ENCODE measurements at regions not wholly inside any gene's neighbourhood (a gene's known extent, or its start where the extent isn't known, plus 50 kb on each side); places are given as distances from the start of the nearest gene placed in this dataset.

GRCh38 chr9:14983599-14983998 is 73.4 kb upstream of the FREM1 start (continued):
- TF ChIP-seq CHD1 (IDR thresholded peaks at IDR 0.05; ENCODE audit: low read length), result no peak

- Histone ChIP-seq H3K4me2 (ENCODE audit: insufficient read depth, low read length) (no peak overlapping the region), H3K9me3 (replicated peaks; ENCODE audit: control insufficient read depth, insufficient read depth, low read depth, low read length) (no peaks in the 10 kb centered on the region), H3K9me1 (ENCODE audit: control insufficient read depth, insufficient read depth, low read length) (no peaks in the 10 kb centered on the region), H3K27ac (ENCODE audit: extremely low read depth, low read depth, low read length) (no peak overlapping the region), H3K27me3 (ENCODE audit: control insufficient read depth in 2 of 2, insufficient read depth in 2 of 2, low read length in 2 of 2) (no peaks in the 10 kb centered on the region), H4K20me1 (replicated peaks; ENCODE audit: control insufficient read depth, insufficient read depth, low read length) (no peaks in the 10 kb centered on the region), H3K4me3 (no peak overlapping the region), H3K36me3 (ENCODE audit: control insufficient read depth, insufficient read depth, low read length) (no peaks in the 10 kb centered on the region), H3K79me2 (ENCODE audit: control insufficient read depth, insufficient read depth, low read length) (no peaks in the 10 kb centered on the region), H3K9ac (ENCODE audit: insufficient read depth in 1 of 2, low read depth in 2 of 2, low read length in 2 of 2) (no peak overlapping the region), H2AFZ (ENCODE audit: low read depth, low read length) (no peak overlapping the region), H3K4me1 (replicated peaks in 1 of 2; ENCODE audit: control insufficient read depth in 2 of 2, insufficient read depth in 2 of 2, low read length in 2 of 2) (no peaks in the 10 kb centered on the region; a peak in 1 of 5 replicates)
- intact Hi-C loops (cut with micrococcal nuclease), result no loop called here
- no peak for DNase-seq (ENCODE audit: extremely low read depth in 1 of 4, low spot score in 3 of 4)
- ChIA-PET POLR2A (interaction anchor here (1.2 kb wide), 1 partner anchor 11 kb away, joined by 3 read pairs; no protein-coding TSS in a partner anchor), CTCF (ENCODE audit: low intra/inter-chr PET ratio) (no interaction called here)
- no peak for ATAC-seq
- no peak for FAIRE-seq
- in situ Hi-C loops (cut with MboI), result no loop called here
- BruUV-seq (replicated peaks), result no TSS peak
- 22% methylated on average over 3 of the region's 3 CpGs for WGBS (ENCODE audit: insufficient coverage, low coverage, missing lambda C conversion rate)
- TF ChIP-seq TRIM25 (IDR thresholded peaks at IDR 0.05; ENCODE audit: borderline replicate concordance) (no peak), ZBTB34 (CRISPR knock-in tag; IDR thresholded peaks at IDR 0.05) (no peak), ZNF24 (IDR thresholded peaks at IDR 0.05) (no peak), FOXA3 (CRISPR knock-in tag; conservative IDR thresholded peaks at IDR 0.05 in 1 of 2, IDR thresholded peaks at IDR 0.05 in 1 of 2) (no peak), CBX5 (IDR thresholded peaks at IDR 0.05; ENCODE audit: borderline replicate concordance, low read depth) (no peak), RBBP5 (IDR thresholded peaks at IDR 0.05; ENCODE audit: borderline replicate concordance, insufficient read depth, low read length, poor library complexity, severe bottlenecking) (no peak), FOXM1 (IDR thresholded peaks at IDR 0.05; ENCODE audit: low read depth) (no peak), FOXM1 (CRISPR knock-in tag; IDR thresholded peaks at IDR 0.05; ENCODE audit: low read depth) (no peak), U2AF1 (optimal IDR thresholded peaks at IDR 0.05; ENCODE audit: low read depth, low read length) (no peak), SREBF1 (IDR thresholded peaks at IDR 0.05; ENCODE audit: borderline replicate concordance, low read depth, low read length) (no peak), HIVEP1 (CRISPR knock-in tag; IDR thresholded peaks at IDR 0.05) (no peak), SOX6 (IDR thresholded peaks at IDR 0.05) (no peak), TFAM (CRISPR knock-in tag; conservative IDR thresholded peaks at IDR 0.05) (no peak)
Observed at GRCh38 chr9:14981291-14981950, 71.2 kb upstream of the FREM1 start.

All from K562 (cell line).